Kidney (tissue), 13 donors: ENCODE measurements at regions not wholly inside any gene's neighbourhood (a gene's known extent, or its start where the extent isn't known, plus 50 kb on each side); places are given as distances from the start of the nearest gene placed in this dataset.

Experiments used
- DNase-seq, 5 donors: peaks; one replicate each; pipeline ENCODE4 v3.0.0-alpha.2; 2013 to 2020
- FAIRE-seq: peaks from 2 replicates; lab custom pipeline; 2012; peaks lifted over from hg19 to GRCh38; lab: Jason Lieb, UNC
- H3K27ac ChIP-seq, 2 donors: one replicate each; pipeline ENCODE4 v1.7.0; 2013; ENCODE audit warnings: low read depth in 2 of 2, low read length in 2 of 2, inconsistent platforms in 1 of 2
- H3K27me3 ChIP-seq: one replicate; pipeline ENCODE4 v1.7.1; 2013; ENCODE audit warnings: low read length, inconsistent platforms; ENCODE audit not compliant: control insufficient read depth, insufficient read depth
- H3K36me3 ChIP-seq, 3 donors: one replicate each; pipeline versions ENCODE4 v1.7.0 to v1.7.1; 2013; ENCODE audit warnings: low read length in 3 of 3, control low read depth in 1 of 3, inconsistent platforms in 1 of 3; ENCODE audit not compliant: insufficient read depth in 3 of 3, control insufficient read depth in 2 of 3
- H3K4me1 ChIP-seq, 3 donors: one replicate each; pipeline versions ENCODE4 v1.7.0 to v1.7.1; 2013; ENCODE audit warnings: low read length in 3 of 3, inconsistent platforms in 1 of 3, low read depth in 1 of 3; ENCODE audit not compliant: control insufficient read depth in 2 of 3, insufficient read depth in 2 of 3
- H3K4me3 ChIP-seq, 3 donors: one replicate each; pipeline versions ENCODE4 v1.7.0 to v1.8.1; 2013; ENCODE audit warnings: low read length in 3 of 3, control low read depth in 1 of 3, inconsistent platforms in 1 of 3
- H3K9ac ChIP-seq, 3 donors: one replicate each; pipeline versions ENCODE4 v1.7.0 to v1.7.1; 2013; ENCODE audit warnings: low read length in 3 of 3, control low read depth in 1 of 3, inconsistent platforms in 1 of 3
- H3K9me3 ChIP-seq, 3 donors: one replicate each; pipeline versions ENCODE4 v1.7.0 to v1.7.1; 2013; ENCODE audit warnings: low read length in 3 of 3, control low read depth in 1 of 3, inconsistent platforms in 1 of 3; ENCODE audit not compliant: control insufficient read depth in 2 of 3, insufficient read depth in 1 of 3
- CTCF ChIP-seq: IDR thresholded peaks from 3 replicates; pipeline ENCODE4 v1.5.1; 2012; ENCODE audit warnings: mild to moderate bottlenecking, moderate library complexity, borderline replicate concordance; ENCODE audit not compliant: insufficient read depth; ENCODE audit errors: extremely low read depth
- intact Hi-C: fragments of 100-400 bp; cut with DNase I; formaldehyde crosslinking; loops from one replicate; pipeline ENCODE4 v1.11.1; 2022
- donor health status: control.
- donor health status: control.
- donor health status: control.
- donor health status: control.
- donor health status: control.
- donor health status: DM: yes; HTN: yes; CAD: no.
- donor health status: Normal renal cell carcinoma (clear cell type).

GRCh38 chr10:78749200-78749599, 319.6 kb upstream of the ZMIZ1 start:
- H3K36me3 ChIP-seq = no peaks in the 10 kb centered on the region
- FAIRE-seq = no peak

GRCh38 chr10:78749898-78750297, 318.9 kb upstream of the ZMIZ1 start:
- no peak for DNase-seq
- TF ChIP-seq CTCF = no peak
- FAIRE-seq = no peak
- Histone ChIP-seq H3K4me1 (peaks cover 0 to 13% (median 7%) of the 10 kb centered on the region in 3 donors), H3K9ac (no peak overlapping the region), H3K36me3 (no peaks in the 10 kb centered on the region), H3K27ac (no peak overlapping the region), H3K27me3 (no peaks in the 10 kb centered on the region), H3K9me3 (no peaks in the 10 kb centered on the region), H3K4me3 (no peak overlapping the region)
- intact Hi-C loops = no loop called here

More at GRCh38 chr10:78749200-78749599, 319.6 kb upstream of the ZMIZ1 start:
- no peak for TF ChIP-seq CTCF
- intact Hi-C loops = no loop called here
- H3K27ac ChIP-seq = no peak overlapping the region
- DNase-seq = no peak
- H3K9me3 ChIP-seq = no peaks in the 10 kb centered on the region
- no peaks in the 10 kb centered on the region for H3K27me3 ChIP-seq
- no peak overlapping the region for H3K4me3 ChIP-seq
- H3K9ac ChIP-seq = no peak overlapping the region
- H3K4me1 ChIP-seq = peaks cover 0 to 16% (median 10%) of the 10 kb centered on the region in 3 donors

- DNase-seq (no peak), FAIRE-seq (no peak)
- Histone ChIP-seq H3K4me1 (peaks cover 2 to 8% (median 4%) of the 10 kb centered on the region in 3 donors), H3K27ac (no peak overlapping the region), H3K36me3 (no peaks in the 10 kb centered on the region), H3K4me3 (no peak overlapping the region), H3K9me3 (no peaks in the 10 kb centered on the region), H3K27me3 (no peaks in the 10 kb centered on the region), H3K9ac (no peak overlapping the region)
- no peak for TF ChIP-seq CTCF
- intact Hi-C loops = no loop called here
Measured at GRCh38 chr10:78750418-78750817, 318.3 kb upstream of the ZMIZ1 start.

DNA sequence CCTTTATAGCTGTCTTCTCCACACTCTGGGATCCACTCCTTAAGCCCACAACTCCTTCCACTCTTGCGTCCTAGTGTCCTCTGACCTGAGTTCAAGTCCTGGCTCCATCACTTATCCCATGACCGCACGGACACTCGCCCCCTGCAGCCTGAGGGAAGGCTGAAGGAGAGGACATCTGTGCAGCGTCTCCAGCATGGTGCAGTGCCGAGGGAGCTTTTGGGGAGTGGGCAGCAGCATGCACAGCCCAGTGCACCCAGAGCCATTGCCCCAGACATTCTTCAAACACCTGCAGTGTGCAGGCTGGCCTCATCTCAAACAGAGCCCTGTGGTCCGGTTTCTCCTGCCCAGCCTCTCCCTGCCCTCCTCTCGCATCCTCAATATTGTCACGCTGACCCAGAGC, 317.1 kb upstream of the ZMIZ1 start:
- TF ChIP-seq CTCF = no peak
- no peaks in the 10 kb centered on the region for H3K9me3 ChIP-seq

More for the DNA sequence above, 317.1 kb upstream of the ZMIZ1 start:
- Histone ChIP-seq H3K4me1 (peaks cover 0 to 6% (median 3%) of the 10 kb centered on the region in 3 donors), H3K27me3 (no peaks in the 10 kb centered on the region), H3K36me3 (no peaks in the 10 kb centered on the region), H3K4me3 (no peak overlapping the region), H3K27ac (no peak overlapping the region), H3K9ac (no peak overlapping the region)
- FAIRE-seq = no peak
- intact Hi-C loops = no loop called here
- DNase-seq = no peak
